T1000 (cell line): ENCODE measurements at regions not wholly inside any gene's neighbourhood (a gene's known extent, or its start where the extent isn't known, plus 50 kb on each side); places are given as distances from the start of the nearest gene placed in this dataset.
"Not testable (repeated sequence)": the region's sequence is repeated elsewhere in the genome, so short reads cannot be mapped to it uniquely, and the experiment has no call there.

Source experiments
- DNase-seq: peaks from one replicate; lab custom pipeline; 2025; ENCODE audit warnings: mixed read lengths; lab: John Stamatoyannopoulos, UW

GRCh38 chr4:86413426-86413825 is 53.6 kb upstream of the MAPK10 start:
- DNase-seq: not testable (repeated sequence)

GRCh38 chr4:86414686-86415085 is 54.8 kb upstream of the MAPK10 start:
- no peak for DNase-seq

DNA sequence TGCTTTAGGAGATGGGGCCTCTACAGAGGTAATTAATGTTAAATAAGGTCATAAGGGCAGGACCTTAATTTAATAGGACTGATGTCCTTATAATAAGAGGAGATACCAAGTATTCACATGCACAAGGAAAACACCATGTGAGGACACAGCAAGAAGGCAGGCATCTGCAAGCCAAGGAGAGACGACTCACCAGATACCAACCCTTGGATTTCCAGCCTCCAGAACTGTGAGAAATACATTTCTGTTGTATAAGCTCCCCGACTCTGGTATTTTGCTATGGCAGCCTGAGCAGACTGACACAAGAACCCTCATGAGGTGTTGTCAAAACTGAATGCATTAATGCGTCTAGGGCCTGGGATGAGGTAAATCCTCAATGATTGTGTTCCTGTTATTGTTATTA is 56.2 kb upstream of the MAPK10 start:
- no peak for DNase-seq

GRCh38 chr4:86421461-86421860 is 61.6 kb upstream of the MAPK10 start:
- DNase-seq: no peak

DNA sequence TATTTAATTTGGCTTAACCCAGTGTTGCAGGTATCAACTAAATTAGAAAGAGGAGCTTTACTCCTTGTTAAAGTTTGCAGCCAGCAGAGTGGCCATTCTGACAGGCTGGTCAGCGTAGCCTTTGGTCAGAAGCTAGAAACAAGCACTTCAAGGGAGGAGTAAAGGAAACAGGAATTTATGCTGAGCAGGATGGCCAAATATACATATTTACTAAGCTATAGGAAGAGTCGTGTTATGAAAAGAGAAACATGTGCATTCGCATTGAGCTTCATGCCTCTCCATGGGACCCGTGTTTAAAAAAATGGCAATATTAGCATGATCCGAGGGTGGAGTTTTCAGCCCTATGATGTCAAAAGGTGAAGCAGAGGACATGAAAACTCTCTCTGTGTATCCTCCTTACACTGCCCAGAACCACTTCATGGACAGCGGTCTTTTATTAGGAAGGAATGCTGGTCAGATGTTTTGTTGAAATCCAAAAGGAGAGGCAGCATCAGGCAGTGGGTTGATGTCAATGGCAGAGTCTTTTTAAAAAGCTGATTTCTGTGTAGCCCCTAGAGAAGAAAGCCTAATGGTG is 71.8 kb upstream of the MAPK10 start:
- DNase-seq: no peak

DNA sequence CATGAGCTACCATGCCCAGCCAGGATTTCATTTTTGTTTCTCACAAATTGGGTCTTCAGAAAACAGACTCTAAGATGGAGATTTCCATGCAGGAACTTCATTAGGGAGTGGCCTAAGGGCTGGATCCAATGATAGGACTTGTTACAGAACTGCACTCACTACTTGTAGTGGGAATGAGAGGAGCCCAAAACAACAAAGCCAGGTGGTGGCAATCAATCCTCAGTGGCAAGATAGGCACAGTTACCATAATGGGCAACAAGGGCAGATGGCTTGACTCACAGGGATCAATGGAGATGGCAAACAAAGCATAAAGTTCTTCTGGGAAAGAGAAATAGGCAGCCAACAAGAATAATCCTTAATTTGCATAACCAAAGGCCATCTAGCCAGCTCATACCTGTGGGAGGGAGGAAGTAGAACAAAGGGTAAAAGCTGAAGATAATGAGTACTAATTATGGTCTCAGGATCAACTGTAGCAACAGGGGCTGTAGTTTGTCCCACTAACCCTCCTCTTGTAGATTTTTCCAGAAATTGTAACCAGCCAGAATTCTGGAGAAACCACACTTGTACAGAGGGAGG is 72.8 kb upstream of the MAPK10 start:
- DNase-seq: no peak

DNA sequence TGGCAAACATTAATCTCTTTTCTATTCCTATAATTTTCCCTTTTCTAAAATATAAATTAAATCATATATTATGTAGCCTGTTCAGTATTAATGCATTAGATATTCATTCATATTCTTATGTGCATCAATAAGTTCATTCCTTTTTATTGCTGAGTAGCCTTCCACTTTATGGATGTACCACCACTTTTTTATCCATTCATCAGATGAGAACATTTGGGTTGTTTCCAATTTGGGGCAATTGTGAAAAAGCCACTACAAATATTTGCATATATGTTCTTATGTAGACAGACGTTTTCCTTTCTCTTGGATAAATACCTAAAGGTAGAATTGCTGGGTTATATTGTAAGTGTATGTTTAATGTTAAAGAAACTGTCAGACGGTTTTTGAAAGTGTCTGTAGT is 79.4 kb upstream of the MAPK10 start:
- DNase-seq: no peak

- no peak for DNase-seq
Observed at GRCh38 chr4:86441175-86441936, 81.5 kb upstream of the MAPK10 start.

GRCh38 chr4:86442881-86443280 is 83.0 kb upstream of the MAPK10 start:
- DNase-seq: no peak

- no peak for DNase-seq
Observed at GRCh38 chr4:86443495-86443894, 83.6 kb upstream of the MAPK10 start.

DNA sequence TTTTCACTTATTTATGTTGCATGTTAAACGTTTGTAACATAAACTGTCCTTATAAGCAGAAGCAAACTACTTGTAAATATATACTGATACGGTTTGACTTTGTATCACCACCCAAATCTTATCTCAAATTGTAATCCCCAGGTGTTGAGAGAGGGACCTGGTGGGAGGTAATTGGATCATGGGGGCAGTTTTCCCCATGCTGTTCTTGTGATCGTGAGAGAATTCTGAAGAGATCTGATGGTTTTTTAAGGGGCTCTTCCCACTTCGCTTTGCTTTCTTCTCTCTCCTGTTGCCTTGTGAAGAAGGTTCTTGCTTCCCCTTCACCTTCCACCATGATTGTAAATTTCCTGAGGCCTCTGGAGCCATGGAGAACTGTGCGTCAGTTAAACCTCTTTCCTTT is 87.1 kb upstream of the MAPK10 start:
- no peak for DNase-seq

- DNase-seq: no peak
Observed at GRCh38 chr4:86448871-86449270, 89.0 kb upstream of the MAPK10 start.

DNA sequence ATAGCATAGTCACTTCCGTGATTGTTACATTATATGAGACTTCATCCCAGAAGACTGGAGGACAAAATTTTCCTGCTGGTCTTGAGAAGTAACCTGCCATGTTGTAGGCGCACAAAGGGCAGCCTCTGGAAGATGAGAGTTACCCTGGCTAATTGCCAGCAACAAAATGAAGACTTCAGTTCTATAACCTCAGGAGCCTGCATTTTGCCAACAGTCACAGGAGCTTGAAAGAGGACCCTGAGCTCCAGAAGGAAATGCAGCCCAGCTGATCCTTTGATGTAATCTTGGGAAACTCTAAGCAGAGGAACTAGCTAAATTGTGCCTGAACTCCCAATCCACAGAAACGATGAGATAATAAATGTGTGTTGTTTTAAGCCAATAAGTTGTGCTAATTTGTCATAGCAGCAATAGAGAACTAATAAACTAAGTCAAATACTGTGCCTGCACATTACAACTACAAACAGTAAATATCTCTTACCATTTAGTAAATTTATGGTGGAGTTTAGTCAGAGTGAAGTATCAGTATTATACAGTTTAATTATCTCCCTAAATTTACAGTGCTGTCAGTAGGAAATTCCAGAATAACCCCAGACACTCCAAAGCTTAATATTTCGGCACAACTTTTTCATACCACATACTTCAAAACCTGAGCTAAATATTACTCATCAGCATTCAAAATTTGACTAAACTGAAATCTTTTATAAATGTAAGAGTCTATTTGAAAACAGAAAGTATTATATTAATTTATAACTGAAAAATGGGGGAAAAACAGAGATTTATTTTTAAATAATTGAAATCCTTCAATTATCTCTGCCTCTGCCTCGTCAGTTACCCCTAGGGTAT is 90.1 kb upstream of the MAPK10 start:
- no peak for DNase-seq

- no peak for DNase-seq
Observed at GRCh38 chr4:86450861-86451260, 91.0 kb upstream of the MAPK10 start.

DNA sequence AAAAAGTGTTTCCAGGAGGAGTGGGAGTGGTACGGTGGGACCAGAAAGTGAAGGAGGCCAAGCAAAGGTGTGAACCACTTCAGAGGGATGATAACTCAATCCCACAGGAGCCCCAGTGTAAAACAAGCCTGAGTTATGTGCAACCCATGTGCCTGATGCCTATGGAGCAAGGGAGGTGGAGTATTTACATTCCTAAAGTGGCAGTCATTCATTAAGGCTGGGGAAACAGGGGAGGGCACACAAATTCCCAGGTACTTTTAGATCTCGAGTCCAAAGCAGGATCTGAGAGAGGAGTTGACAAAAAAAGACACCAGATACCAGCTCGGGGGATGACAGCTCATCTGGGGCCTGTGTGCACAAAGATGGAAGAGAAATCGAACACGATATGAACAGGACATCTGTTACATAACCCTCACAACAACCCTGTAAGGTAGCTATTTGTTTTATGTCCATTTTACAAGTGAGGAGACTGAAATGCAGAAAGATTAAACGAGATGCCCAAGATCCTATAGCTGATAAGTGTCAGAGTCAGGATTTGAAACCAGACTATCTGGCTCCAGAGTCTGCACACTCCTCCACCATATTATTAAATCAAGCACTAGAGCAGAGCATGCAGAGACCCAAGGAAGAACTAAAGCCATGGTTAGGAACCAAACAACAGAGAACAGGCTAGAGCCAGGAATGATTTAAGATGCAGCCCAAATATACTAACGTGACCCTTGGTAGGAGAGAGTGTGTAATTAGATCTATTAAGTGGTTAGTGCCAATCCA is 91.9 kb upstream of the MAPK10 start:
- no peak for DNase-seq

DNA sequence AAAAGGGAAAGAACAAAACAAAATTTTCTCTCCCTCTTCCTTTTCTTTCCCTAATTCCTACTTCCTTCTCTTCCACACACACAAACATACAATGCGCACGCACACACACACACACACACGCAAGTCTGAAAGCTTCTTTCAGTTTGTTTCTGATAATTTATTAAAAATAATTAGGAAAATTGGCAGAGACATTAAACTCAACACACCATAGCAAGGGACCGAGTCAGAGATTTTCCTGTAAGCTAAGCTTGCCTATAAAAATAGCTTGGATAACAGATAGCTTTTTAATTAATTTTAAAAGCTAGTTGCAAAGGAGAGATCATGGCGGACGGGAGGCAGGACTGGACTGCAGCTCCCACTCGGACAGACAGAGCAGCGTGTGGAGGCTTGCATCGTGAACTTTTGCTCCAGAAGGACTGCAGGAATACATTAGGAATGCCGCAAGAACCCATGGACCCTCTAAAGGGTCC is 92.6 kb upstream of the MAPK10 start:
- no peak for DNase-seq

DNA sequence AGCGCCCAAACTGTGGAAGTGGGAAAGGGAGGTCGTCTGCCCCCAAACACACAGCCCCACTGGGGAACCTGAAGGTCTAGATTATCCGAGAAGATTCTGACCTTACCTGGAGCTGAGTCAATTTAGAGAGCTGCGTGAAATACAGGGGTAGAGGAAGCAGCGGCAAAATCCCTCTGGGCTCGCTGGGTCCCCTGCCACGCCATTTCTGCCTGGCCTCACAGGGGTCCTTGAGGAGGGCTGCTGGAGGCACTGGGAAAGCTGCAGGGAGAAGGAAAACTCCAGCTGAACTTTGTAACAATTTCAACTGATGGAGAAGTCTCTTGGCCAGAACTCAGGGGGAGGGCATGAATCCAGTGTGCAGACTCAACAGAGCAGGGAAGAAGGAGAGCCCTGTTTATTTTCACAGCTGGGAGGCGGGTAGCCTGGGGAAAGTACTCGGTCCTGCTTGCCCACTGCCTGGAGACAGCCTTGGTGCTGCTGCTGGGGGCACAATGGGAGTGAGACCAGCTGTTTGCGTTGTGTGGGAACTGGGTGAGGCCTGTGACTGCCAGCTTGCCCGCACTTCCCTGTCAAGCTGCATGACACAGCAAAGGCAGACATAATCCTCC is 93.2 kb upstream of the MAPK10 start:
- no peak for DNase-seq

DNA sequence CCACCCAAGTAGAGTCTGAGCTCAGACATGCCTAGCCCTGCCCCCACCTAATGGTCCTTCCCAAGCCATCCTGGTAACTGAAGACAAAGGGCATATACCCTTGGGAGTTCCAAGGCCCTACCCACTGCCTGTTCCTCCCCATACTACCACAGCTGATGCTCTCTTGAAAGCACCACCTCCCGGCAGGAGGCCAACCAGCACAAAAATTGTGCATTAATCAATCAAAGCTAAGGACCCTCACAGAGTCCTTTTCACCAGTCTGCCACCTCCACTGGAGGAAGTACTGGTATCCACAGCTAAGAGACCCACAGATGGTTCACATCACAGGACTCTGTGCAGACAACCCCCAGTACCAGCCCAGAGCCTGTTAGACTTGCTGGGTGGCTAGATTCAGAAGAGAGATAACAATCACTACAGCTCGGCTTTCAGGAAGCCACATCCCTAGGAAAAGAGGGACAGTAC is 93.8 kb upstream of the MAPK10 start:
- not testable (repeated sequence) for DNase-seq

GRCh38 chr4:86461849-86462248 is 102.0 kb upstream of the MAPK10 start:
- DNase-seq: no peak

GRCh38 chr4:86472377-86473019 is 112.6 kb upstream of the MAPK10 start:
- no peak for DNase-seq

DNA sequence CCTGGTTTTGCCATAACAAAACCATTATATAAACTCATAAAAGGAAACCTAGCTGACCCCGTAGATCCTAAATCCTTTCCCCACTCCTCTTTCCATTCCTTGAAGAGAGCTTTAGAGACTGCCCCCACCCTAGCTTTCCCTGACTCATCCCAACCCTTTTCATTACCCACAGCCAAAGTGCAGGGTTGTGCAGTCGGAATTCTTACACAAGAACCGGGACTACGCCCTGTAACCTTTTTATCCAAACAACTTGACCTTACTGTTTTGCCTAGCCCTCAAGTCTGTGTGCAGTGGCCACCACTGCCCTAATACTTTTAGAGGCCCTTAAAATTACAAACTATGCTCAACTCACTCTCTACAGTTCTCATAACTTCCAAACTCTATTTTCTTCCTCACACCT is 116.0 kb upstream of the PTPN13 start:
- not testable (repeated sequence) for DNase-seq
